Peyer's patch (tissue), 4 donors: ENCODE measurements at regions not wholly inside any gene's neighbourhood (a gene's known extent, or its start where the extent isn't known, plus 50 kb on each side); places are given as distances from the start of the nearest gene placed in this dataset.

Source experiments
- POLR2A ChIP-seq, 2 donors: fragments of 450-650 bp; IDR thresholded peaks; one replicate each; pipeline ENCODE4 v1.5.1; 2017; ENCODE audit warnings: antibody characterized with exemption in 2 of 2, mild to moderate bottlenecking in 2 of 2, moderate library complexity in 2 of 2
- TF ChIP-seq, protein P1 (sequence below), 6 experiments: fragments of 450-650 bp in 4 of 6; fragments of 200-600 bp in 2 of 6; sonication (generic) in 1 of 6; IDR thresholded peaks; one replicate each; pipeline ENCODE4 v1.5.1; 2017 to 2019; ENCODE audit warnings: antibody characterized with exemption in 6 of 6, mild to moderate bottlenecking in 3 of 6, moderate library complexity in 1 of 6

GRCh38 chr4:151912632-151913031 lies 151.8 kb upstream of the GATB start:
- no peak for TF ChIP-seq POLR2A (IDR thresholded peaks at IDR 0.05)
- TF ChIP-seq, protein P1, sequence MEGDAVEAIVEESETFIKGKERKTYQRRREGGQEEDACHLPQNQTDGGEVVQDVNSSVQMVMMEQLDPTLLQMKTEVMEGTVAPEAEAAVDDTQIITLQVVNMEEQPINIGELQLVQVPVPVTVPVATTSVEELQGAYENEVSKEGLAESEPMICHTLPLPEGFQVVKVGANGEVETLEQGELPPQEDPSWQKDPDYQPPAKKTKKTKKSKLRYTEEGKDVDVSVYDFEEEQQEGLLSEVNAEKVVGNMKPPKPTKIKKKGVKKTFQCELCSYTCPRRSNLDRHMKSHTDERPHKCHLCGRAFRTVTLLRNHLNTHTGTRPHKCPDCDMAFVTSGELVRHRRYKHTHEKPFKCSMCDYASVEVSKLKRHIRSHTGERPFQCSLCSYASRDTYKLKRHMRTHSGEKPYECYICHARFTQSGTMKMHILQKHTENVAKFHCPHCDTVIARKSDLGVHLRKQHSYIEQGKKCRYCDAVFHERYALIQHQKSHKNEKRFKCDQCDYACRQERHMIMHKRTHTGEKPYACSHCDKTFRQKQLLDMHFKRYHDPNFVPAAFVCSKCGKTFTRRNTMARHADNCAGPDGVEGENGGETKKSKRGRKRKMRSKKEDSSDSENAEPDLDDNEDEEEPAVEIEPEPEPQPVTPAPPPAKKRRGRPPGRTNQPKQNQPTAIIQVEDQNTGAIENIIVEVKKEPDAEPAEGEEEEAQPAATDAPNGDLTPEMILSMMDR (IDR thresholded peaks at IDR 0.05) = no peak
